ENCODE measurements at regions not wholly inside any gene's neighbourhood (a gene's known extent, or its start where the extent isn't known, plus 50 kb on each side); places are given as distances from the start of the nearest gene placed in this dataset.
"Not testable (repeated sequence)": the region's sequence is repeated elsewhere in the genome, so short reads cannot be mapped to it uniquely, and the experiment has no call there.

GRCh38 chr21:14740116-14740515 lies 194.0 kb upstream of the SAMSN1 start:
- no peaks in the 10 kb centered on the region; the same call in 1 of the 2 replicates for H3K27me3 ChIP-seq (replicated peaks; ENCODE audit: control insufficient read depth, insufficient read depth, low read length)
- Mint-ChIP-seq H3K4me1 (ENCODE audit: low read depth, unreplicated experiment) (no peaks in the 10 kb centered on the region), H3K9me3 (ENCODE audit: unreplicated experiment) (peaks cover 12% of the 10 kb centered on the region), H3K36me3 (ENCODE audit: insufficient read depth, unreplicated experiment) (no peaks in the 10 kb centered on the region), H3K27me3 (ENCODE audit: insufficient read depth, unreplicated experiment) (no peaks in the 10 kb centered on the region), H3K4me3 (ENCODE audit: unreplicated experiment) (no peak overlapping the region), H3K27ac (ENCODE audit: unreplicated experiment) (no peak overlapping the region)
- no peaks in the 10 kb centered on the region for H3K4me1 ChIP-seq
- H3K4me3 ChIP-seq (ENCODE audit: low read depth, low read length) = no peak overlapping the region
- POLR2A ChIA-PET = no interaction called here
- intact Hi-C loops (cut with micrococcal nuclease; ENCODE audit: unreplicated experiment) = loop anchor here (10.0 kb wide), 1 partner anchor 145 kb away; no protein-coding TSS in a partner anchor
- CTCF ChIA-PET = no interaction called here
- BruUV-seq (replicated peaks) = no TSS peak
- H3K9me3 ChIP-seq = no peaks in the 10 kb centered on the region; the same call in 1 of the 2 replicates
- H3K36me3 ChIP-seq (ENCODE audit: control insufficient read depth, insufficient read depth, low read length) = no peaks in the 10 kb centered on the region
- no peak for DNase-seq
- TF ChIP-seq CTCF (IDR thresholded peaks at IDR 0.05; ENCODE audit: insufficient read depth in 1 of 2, low read depth in 1 of 2, low read length in 1 of 2, severe bottlenecking in 1 of 2, unreplicated experiment in 1 of 2) = no peak

GRCh38 chr21:14739590-14739989 lies 193.5 kb upstream of the SAMSN1 start:
- no peak for DNase-seq
- Histone ChIP-seq H3K4me3 (ENCODE audit: low read depth, low read length) (no peak overlapping the region), H3K4me1 (no peaks in the 10 kb centered on the region), H3K27me3 (replicated peaks; ENCODE audit: control insufficient read depth, insufficient read depth, low read length) (no peaks in the 10 kb centered on the region; the same call in 1 of the 2 replicates), H3K36me3 (ENCODE audit: control insufficient read depth, insufficient read depth, low read length) (no peaks in the 10 kb centered on the region), H3K9me3 (no peaks in the 10 kb centered on the region; the same call in 1 of the 2 replicates)
- no peak for TF ChIP-seq CTCF (IDR thresholded peaks at IDR 0.05; ENCODE audit: insufficient read depth in 1 of 2, low read depth in 1 of 2, low read length in 1 of 2, severe bottlenecking in 1 of 2, unreplicated experiment in 1 of 2)
- BruUV-seq (replicated peaks) = no TSS peak
- intact Hi-C loops (cut with micrococcal nuclease; ENCODE audit: unreplicated experiment) = loop anchor here (10.0 kb wide), 2 partner anchors 225 to 295 kb away; no protein-coding TSS in a partner anchor
- Mint-ChIP-seq H3K4me1 (ENCODE audit: low read depth, unreplicated experiment) (no peaks in the 10 kb centered on the region), H3K27ac (ENCODE audit: unreplicated experiment) (no peak overlapping the region), H3K9me3 (ENCODE audit: unreplicated experiment) (peaks cover 12% of the 10 kb centered on the region), H3K4me3 (ENCODE audit: unreplicated experiment) (no peak overlapping the region), H3K27me3 (ENCODE audit: insufficient read depth, unreplicated experiment) (no peaks in the 10 kb centered on the region), H3K36me3 (ENCODE audit: insufficient read depth, unreplicated experiment) (no peaks in the 10 kb centered on the region)
- ChIA-PET POLR2A (no interaction called here), CTCF (no interaction called here)

GRCh38 chr21:14738576-14738975 lies 192.5 kb upstream of the SAMSN1 start:
- not testable (repeated sequence) for H3K27ac Mint-ChIP-seq (ENCODE audit: unreplicated experiment); DNase-seq; H3K27me3 Mint-ChIP-seq (ENCODE audit: insufficient read depth, unreplicated experiment); H3K4me3 Mint-ChIP-seq (ENCODE audit: unreplicated experiment); H3K36me3 ChIP-seq (ENCODE audit: control insufficient read depth, insufficient read depth, low read length); H3K4me1 Mint-ChIP-seq (ENCODE audit: low read depth, unreplicated experiment); H3K4me1 ChIP-seq; H3K36me3 Mint-ChIP-seq (ENCODE audit: insufficient read depth, unreplicated experiment); H3K9me3 ChIP-seq; H3K27me3 ChIP-seq (replicated peaks; ENCODE audit: control insufficient read depth, insufficient read depth, low read length); H3K4me3 ChIP-seq (ENCODE audit: low read depth, low read length); BruUV-seq (replicated peaks); H3K9me3 Mint-ChIP-seq (ENCODE audit: unreplicated experiment)
- POLR2A ChIA-PET = interaction anchor here (0.6 kb wide), 1 partner anchor 22 kb away, joined by 3 read pairs; no protein-coding TSS in a partner anchor
- intact Hi-C loops (cut with micrococcal nuclease; ENCODE audit: unreplicated experiment) = loop anchor here (10.0 kb wide), 2 partner anchors 224 to 294 kb away; no protein-coding TSS in a partner anchor
- CTCF ChIA-PET = interaction anchor here (1.1 kb wide), 1 partner anchor 285 kb away, joined by 3 read pairs; no protein-coding TSS in a partner anchor

Data from Caco-2 (cell line).